ENCODE measurements at regions not wholly inside any gene's neighbourhood (a gene's known extent, or its start where the extent isn't known, plus 50 kb on each side); places are given as distances from the start of the nearest gene placed in this dataset.
A peak's percentile ranks its signal among the peaks of the same experiment; 100 is the strongest.

- Histone ChIP-seq H3K4me1 (peaks cover 0 to 15% (median 7%) of the 10 kb centered on the region in 12 donors), H3K27ac (no peak overlapping the region), H3K27me3 (no peaks in the 10 kb centered on the region), H3K4me3 (no peak overlapping the region), H3K9me3 (peaks cover 0 to 5% (median 0%) of the 10 kb centered on the region in 12 donors), H3K36me3 (no peaks in the 10 kb centered on the region)
- 83 to 88% (median 87%) methylated on average over 4 of the region's 4 CpGs for whole genome bisulfite sequencing, 4 donors
- no peak for ATAC-seq
- DNase-seq = no peak
- intact Hi-C loops (cut with DNase I) = no loop called here
- TF ChIP-seq POLR2A (IDR thresholded peaks at IDR 0.05) (no peak), CTCF (IDR thresholded peaks at IDR 0.05) (no peak)
These were observed 111.6 kb downstream of the ADRB2 start for GRCh38 chr5:148937830-148938521.

GRCh38 chr5:148938522-148938882 is 112.1 kb downstream of the ADRB2 start:
- 92 to 96% (median 95%) methylated on average over 3 of the region's 3 CpGs for WGBS, 4 donors
- H3K27me3 ChIP-seq = no peaks in the 10 kb centered on the region
- peaks cover 0 to 15% (median 7%) of the 10 kb centered on the region in 12 donors for H3K4me1 ChIP-seq
- intact Hi-C loops (cut with DNase I) = no loop called here
- ATAC-seq (no peak), DNase-seq (no peak)
- no peaks in the 10 kb centered on the region for H3K36me3 ChIP-seq
- H3K27ac ChIP-seq = no peak overlapping the region
- TF ChIP-seq POLR2A (IDR thresholded peaks at IDR 0.05) = no peak
- H3K4me3 ChIP-seq = no peak overlapping the region
- H3K9me3 ChIP-seq = peaks cover 0 to 5% (median 0%) of the 10 kb centered on the region in 12 donors

GRCh38 chr5:148939676-148940075 is 113.3 kb downstream of the ADRB2 start:
- Histone ChIP-seq H3K4me1 (peaks cover 0 to 5% (median 0%) of the 10 kb centered on the region in 12 donors), H3K36me3 (no peaks in the 10 kb centered on the region), H3K4me3 (no peak overlapping the region), H3K9me3 (peaks cover 0 to 5% (median 0%) of the 10 kb centered on the region in 12 donors), H3K27me3 (no peaks in the 10 kb centered on the region), H3K27ac (no peak overlapping the region)
- ATAC-seq (no peak), DNase-seq (no peak)
- WGBS, 4 donors = 84 to 100% (median 98%) methylated on average over 1 of the region's 1 CpG
- intact Hi-C loops (cut with DNase I) = no loop called here
- TF ChIP-seq CTCF (IDR thresholded peaks at IDR 0.05) = no peak
- no peak for TF ChIP-seq POLR2A (IDR thresholded peaks at IDR 0.05)

- 0 to 54% (median 20%) methylated on average over 1 of the region's 1 CpG for WGBS, 4 donors
- no peaks in the 10 kb centered on the region for H3K36me3 ChIP-seq
- intact Hi-C loops (cut with DNase I) = no loop called here
- no peaks in the 10 kb centered on the region for H3K27me3 ChIP-seq
- peaks cover 0 to 5% (median 0%) of the 10 kb centered on the region in 12 donors for H3K9me3 ChIP-seq
- H3K27ac ChIP-seq = no peak overlapping the region
- ATAC-seq (peak in 1 of 4 donors; percentile 41), DNase-seq (no peak)
- TF ChIP-seq POLR2A (IDR thresholded peaks at IDR 0.05) (no peak), CTCF (IDR thresholded peaks at IDR 0.05) (no peak)
- no peak overlapping the region for H3K4me3 ChIP-seq
- peaks cover 0 to 5% (median 0%) of the 10 kb centered on the region in 12 donors for H3K4me1 ChIP-seq
These were observed 115.4 kb downstream of the ADRB2 start for GRCh38 chr5:148941810-148942209.

Data from heart left ventricle (tissue), 16 donors.